Colonic mucosa (tissue), 4 donors: ENCODE measurements at regions not wholly inside any gene's neighbourhood (a gene's known extent, or its start where the extent isn't known, plus 50 kb on each side); places are given as distances from the start of the nearest gene placed in this dataset.

ENCODE experiments used
- DNase-seq: peaks from one replicate; pipeline ENCODE4 v3.0.0-alpha.2; 2020
- H3K27ac ChIP-seq: fragments of 200-600 bp; one replicate; pipeline ENCODE4 v1.8.0; 2021
- H3K27me3 ChIP-seq: fragments of 200-600 bp; one replicate; pipeline ENCODE4 v1.8.0; 2021
- H3K36me3 ChIP-seq: fragments of 200-600 bp; one replicate; pipeline ENCODE4 v1.8.0; 2021
- H3K4me1 ChIP-seq: fragments of 200-600 bp; one replicate; pipeline ENCODE4 v1.8.0; 2021; ENCODE audit warnings: mild to moderate bottlenecking
- H3K4me3 ChIP-seq: fragments of 200-600 bp; one replicate; pipeline ENCODE4 v1.8.0; 2021
- H3K9ac ChIP-seq, 2 donors: one replicate each; pipeline ENCODE4 v1.7.0; 2013; ENCODE audit warnings: control low read depth in 2 of 2, low read depth in 2 of 2, low read length in 2 of 2
- H3K9me3 ChIP-seq: fragments of 200-600 bp; one replicate; pipeline ENCODE4 v1.8.0; 2021
- intact Hi-C: fragments of 100-400 bp; cut with DNase I; formaldehyde crosslinking; loops from one replicate; pipeline ENCODE4 v1.14.1; 2022
- TF ChIP-seq, protein P1 (sequence below): fragments of 200-600 bp; IDR thresholded peaks from one replicate; pipeline ENCODE4 v1.8.0; 2022; ENCODE audit warnings: antibody characterized with exemption, mild to moderate bottlenecking
- donor health status: healthy.
- donor health status: DM: no; HTN: no; CAD: no.
- donor health status: DM: no; HTN: no; CAD: no.

DNA sequence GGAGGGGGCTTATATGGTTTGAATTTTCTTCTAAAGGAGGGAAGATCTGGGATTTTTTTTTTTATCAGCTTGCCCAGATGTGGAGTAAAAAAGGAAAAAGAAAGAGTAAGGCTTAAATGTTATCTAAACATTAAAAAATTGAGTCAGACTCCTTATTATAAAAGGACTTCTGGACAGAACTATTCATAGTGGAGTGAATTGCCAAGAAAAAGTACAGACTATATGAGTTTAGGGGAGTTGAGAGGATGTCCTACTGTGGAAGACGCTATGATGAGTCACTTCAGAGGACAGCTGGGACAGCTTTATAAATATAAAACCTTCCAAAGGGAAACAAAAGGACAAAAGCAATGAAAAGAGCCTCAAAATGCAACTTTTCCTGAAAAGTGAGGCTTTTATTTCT is 73.0 kb downstream of the TFPI2 start:
- H3K9me3 ChIP-seq, result no peaks in the 10 kb centered on the region
- no peak overlapping the region for H3K9ac ChIP-seq
- no peak overlapping the region for H3K27ac ChIP-seq
- no peaks in the 10 kb centered on the region for H3K4me1 ChIP-seq
- H3K4me3 ChIP-seq, result no peak overlapping the region
- H3K36me3 ChIP-seq, result no peaks in the 10 kb centered on the region
- no peak for DNase-seq
- no peaks in the 10 kb centered on the region for H3K27me3 ChIP-seq
- TF ChIP-seq, protein P1, sequence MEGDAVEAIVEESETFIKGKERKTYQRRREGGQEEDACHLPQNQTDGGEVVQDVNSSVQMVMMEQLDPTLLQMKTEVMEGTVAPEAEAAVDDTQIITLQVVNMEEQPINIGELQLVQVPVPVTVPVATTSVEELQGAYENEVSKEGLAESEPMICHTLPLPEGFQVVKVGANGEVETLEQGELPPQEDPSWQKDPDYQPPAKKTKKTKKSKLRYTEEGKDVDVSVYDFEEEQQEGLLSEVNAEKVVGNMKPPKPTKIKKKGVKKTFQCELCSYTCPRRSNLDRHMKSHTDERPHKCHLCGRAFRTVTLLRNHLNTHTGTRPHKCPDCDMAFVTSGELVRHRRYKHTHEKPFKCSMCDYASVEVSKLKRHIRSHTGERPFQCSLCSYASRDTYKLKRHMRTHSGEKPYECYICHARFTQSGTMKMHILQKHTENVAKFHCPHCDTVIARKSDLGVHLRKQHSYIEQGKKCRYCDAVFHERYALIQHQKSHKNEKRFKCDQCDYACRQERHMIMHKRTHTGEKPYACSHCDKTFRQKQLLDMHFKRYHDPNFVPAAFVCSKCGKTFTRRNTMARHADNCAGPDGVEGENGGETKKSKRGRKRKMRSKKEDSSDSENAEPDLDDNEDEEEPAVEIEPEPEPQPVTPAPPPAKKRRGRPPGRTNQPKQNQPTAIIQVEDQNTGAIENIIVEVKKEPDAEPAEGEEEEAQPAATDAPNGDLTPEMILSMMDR, result no peak
- intact Hi-C loops, result no loop called here

DNA sequence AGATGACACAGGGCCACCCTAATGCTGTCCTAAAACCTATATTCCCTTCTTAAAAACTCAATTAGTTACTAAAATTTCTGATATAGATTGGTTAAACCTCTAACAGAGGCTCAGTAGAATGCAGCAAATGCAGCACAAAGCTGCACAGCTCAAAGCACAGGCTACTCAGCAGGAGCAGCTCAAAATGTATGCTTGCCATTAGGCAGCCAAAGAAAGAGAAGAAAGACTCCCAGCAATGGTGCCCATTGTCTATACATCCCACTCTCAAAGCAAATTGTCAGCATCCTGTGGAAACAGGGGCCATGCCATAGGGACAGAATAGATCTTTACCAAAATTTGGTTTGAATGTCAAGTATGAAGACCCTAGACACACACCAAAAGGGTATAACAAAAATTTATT is 73.5 kb downstream of the TFPI2 start:
- Histone ChIP-seq H3K36me3 (no peaks in the 10 kb centered on the region), H3K4me1 (no peaks in the 10 kb centered on the region), H3K27ac (no peak overlapping the region), H3K9me3 (no peaks in the 10 kb centered on the region), H3K4me3 (no peak overlapping the region), H3K27me3 (no peaks in the 10 kb centered on the region), H3K9ac (no peak overlapping the region)
- TF ChIP-seq, protein P1, result no peak
- DNase-seq, result no peak
- intact Hi-C loops, result no loop called here

DNA sequence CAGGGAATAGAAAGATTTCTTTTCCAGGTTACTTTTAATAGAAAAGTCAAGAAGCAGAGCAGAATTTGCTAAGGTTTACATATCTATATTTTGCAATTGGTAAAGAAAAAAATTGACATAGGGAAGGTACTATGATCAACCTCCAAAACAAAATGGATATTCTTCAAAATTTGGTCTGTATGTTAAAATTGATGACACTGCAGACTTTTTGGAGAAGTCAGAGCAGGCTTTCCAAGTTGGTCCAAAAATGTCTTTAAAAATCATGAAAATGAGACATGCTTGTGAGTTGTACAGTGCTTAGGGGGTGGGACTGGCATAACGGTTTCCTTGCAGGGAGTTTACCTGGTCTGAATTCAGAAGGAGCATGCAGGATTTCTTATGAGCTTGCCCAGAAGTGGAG is 77.0 kb downstream of the TFPI2 start:
- no peak for DNase-seq
- intact Hi-C loops, result no loop called here

DNA sequence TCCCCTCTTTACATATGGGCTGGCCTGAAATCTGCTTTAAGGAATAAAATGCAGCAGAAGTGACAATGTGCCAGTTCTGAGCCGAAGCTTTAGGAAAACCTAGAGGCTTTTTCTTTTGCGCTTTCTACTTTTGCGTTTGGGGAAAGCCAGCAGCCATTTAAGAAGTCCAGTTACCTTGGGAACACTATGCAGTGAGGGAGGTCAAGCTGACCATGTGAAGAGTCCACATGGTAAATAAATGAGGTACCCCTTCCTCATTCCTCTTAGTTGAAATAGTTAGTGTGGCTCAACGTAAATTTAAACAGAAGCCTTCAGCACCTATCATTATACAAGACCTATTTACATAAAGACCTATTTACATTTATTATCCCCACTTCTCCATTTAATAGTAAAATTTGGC is 78.5 kb downstream of the TFPI2 start:
- DNase-seq, result no peak
- Histone ChIP-seq H3K36me3 (no peaks in the 10 kb centered on the region), H3K9me3 (no peaks in the 10 kb centered on the region), H3K9ac (no peak overlapping the region), H3K4me1 (no peaks in the 10 kb centered on the region), H3K27ac (no peak overlapping the region), H3K27me3 (no peaks in the 10 kb centered on the region), H3K4me3 (no peak overlapping the region)
- TF ChIP-seq, protein P1, result no peak
- intact Hi-C loops, result no loop called here

More for the DNA sequence above, 77.0 kb downstream of the TFPI2 start:
- Histone ChIP-seq H3K4me3 (no peak overlapping the region), H3K27me3 (no peaks in the 10 kb centered on the region), H3K4me1 (no peaks in the 10 kb centered on the region), H3K36me3 (no peaks in the 10 kb centered on the region), H3K9ac (no peak overlapping the region), H3K27ac (no peak overlapping the region), H3K9me3 (no peaks in the 10 kb centered on the region)
- TF ChIP-seq, protein P1, result no peak

DNA sequence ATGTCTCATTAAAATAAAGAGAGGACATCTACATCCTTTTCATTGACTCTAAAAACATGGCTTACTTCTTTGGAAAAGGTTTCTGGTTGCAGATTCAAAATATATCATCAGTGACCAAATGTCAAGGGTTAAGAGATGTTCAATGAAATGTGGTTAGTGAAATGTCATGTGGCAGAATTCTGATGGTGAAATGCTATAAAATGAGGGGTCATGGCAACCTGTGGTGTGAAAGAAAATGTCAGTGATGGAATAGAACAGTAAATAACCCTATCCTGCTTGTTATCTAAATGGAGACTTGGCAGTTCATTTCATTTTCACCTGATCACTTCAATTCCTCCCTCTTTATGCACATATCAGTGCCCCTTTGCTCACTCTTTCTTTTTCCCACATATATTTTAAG is 79.4 kb downstream of the TFPI2 start:
- TF ChIP-seq, protein P1, result no peak
- Histone ChIP-seq H3K4me3 (no peak overlapping the region), H3K9ac (no peak overlapping the region), H3K4me1 (no peaks in the 10 kb centered on the region), H3K9me3 (no peaks in the 10 kb centered on the region), H3K27ac (no peak overlapping the region), H3K27me3 (no peaks in the 10 kb centered on the region), H3K36me3 (no peaks in the 10 kb centered on the region)
- DNase-seq, result no peak
- intact Hi-C loops, result no loop called here

DNA sequence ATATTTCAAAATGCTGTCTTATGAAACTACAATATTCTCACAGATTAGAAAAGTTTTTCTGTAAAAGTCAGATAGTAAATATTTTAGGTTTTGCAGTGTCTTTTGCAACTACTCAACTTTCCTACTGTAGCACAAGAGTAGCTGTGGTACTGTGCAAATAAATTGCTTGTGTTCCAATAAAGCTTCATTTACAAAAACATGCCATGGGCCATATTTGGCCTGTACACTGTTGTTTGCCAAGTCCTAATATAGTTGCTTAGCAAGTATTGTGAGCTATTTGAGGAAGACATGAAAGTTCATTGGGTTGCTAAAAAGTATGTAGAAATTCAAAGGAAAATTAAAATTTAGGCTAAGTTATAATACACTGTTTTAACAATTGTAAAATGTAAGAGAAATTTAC is 80.0 kb downstream of the TFPI2 start:
- Histone ChIP-seq H3K9ac (no peak overlapping the region), H3K27ac (no peak overlapping the region), H3K4me1 (no peaks in the 10 kb centered on the region), H3K4me3 (no peak overlapping the region), H3K9me3 (no peaks in the 10 kb centered on the region), H3K27me3 (no peaks in the 10 kb centered on the region), H3K36me3 (no peaks in the 10 kb centered on the region)
- TF ChIP-seq, protein P1, result no peak
- no peak for DNase-seq
- intact Hi-C loops, result no loop called here
